CD14-positive monocyte (primary cell): ENCODE measurements at regions not wholly inside any gene's neighbourhood (a gene's known extent, or its start where the extent isn't known, plus 50 kb on each side); places are given as distances from the start of the nearest gene placed in this dataset.

Source experiments
- DNase-seq, 3 donors: peaks; one replicate each; pipeline ENCODE4 v3.0.0-alpha.2; 2011 to 2022
- H2AFZ ChIP-seq: 2 replicates; pipeline ENCODE4 v1.6.0; 2012; ENCODE audit warnings: mild to moderate bottlenecking, low read depth, low read length, inconsistent platforms; ENCODE audit not compliant: insufficient read depth, poor library complexity, severe bottlenecking
- H3K27ac ChIP-seq, 2 donors: 1 replicate in 1 of 2; 2 replicates in 1 of 2; pipeline ENCODE4 v1.5.1; 2012 to 2013; ENCODE audit warnings: low read length in 2 of 2, control low read depth in 1 of 2, inconsistent platforms in 1 of 2, low read depth in 1 of 2, mild to moderate bottlenecking in 1 of 2
- H3K27me3 ChIP-seq, 2 donors: one replicate each; pipeline versions ENCODE4 v1.6.0 to v1.6.1; 2011 to 2013; ENCODE audit warnings: low read length in 2 of 2; ENCODE audit not compliant: control insufficient read depth in 2 of 2, insufficient read depth in 2 of 2
- H3K36me3 ChIP-seq, 2 donors: replicated peaks in 1 of 2; 1 replicate in 1 of 2; 2 replicates in 1 of 2; pipeline versions ENCODE4 v1.5.1 to v1.6.1; 2012 to 2013; ENCODE audit warnings: low read length in 2 of 2, control low read depth in 1 of 2, inconsistent platforms in 1 of 2, mild to moderate bottlenecking in 1 of 2; ENCODE audit not compliant: insufficient read depth in 2 of 2, control insufficient read depth in 1 of 2
- H3K4me1 ChIP-seq, 2 donors: 1 replicate in 1 of 2; 2 replicates in 1 of 2; pipeline versions ENCODE4 v1.5.1 to v1.6.1; 2012 to 2013; ENCODE audit warnings: low read length in 2 of 2, control low read depth in 1 of 2, inconsistent platforms in 1 of 2, mild to moderate bottlenecking in 1 of 2, moderate library complexity in 1 of 2; ENCODE audit not compliant: insufficient read depth in 2 of 2, control insufficient read depth in 1 of 2
- H3K4me2 ChIP-seq: replicated peaks from 2 replicates; pipeline ENCODE3; 2012; ENCODE audit warnings: low read length, moderate library complexity, mild to moderate bottlenecking; ENCODE audit not compliant: poor library complexity, severe bottlenecking; ENCODE audit errors: extremely low read depth
- H3K4me3 ChIP-seq, 3 experiments: fragments of 200-600 bp in 1 of 3; sonication (generic) in 1 of 3; replicated peaks in 1 of 3; 1 replicate in 2 of 3; 2 replicates in 1 of 3; pipeline ENCODE4 v1.5.1; 2011 to 2013; ENCODE audit warnings: low read length in 3 of 3, mild to moderate bottlenecking in 3 of 3, control low read depth in 2 of 3, low read depth in 2 of 3, inconsistent platforms in 1 of 3, moderate library complexity in 1 of 3
- H3K79me2 ChIP-seq: 2 replicates; pipeline ENCODE4 v1.6.0; 2012; ENCODE audit warnings: mild to moderate bottlenecking, control low read depth, inconsistent platforms, low read length, moderate library complexity; ENCODE audit not compliant: insufficient read depth
- H3K9ac ChIP-seq: 2 replicates; pipeline ENCODE4 v1.6.0; 2017; ENCODE audit warnings: low read length, mild to moderate bottlenecking; ENCODE audit not compliant: insufficient read depth, poor library complexity, severe bottlenecking
- H3K9me3 ChIP-seq, 2 donors: replicated peaks in 1 of 2; 1 replicate in 1 of 2; 2 replicates in 1 of 2; pipeline versions ENCODE4 v1.5.1 to v1.6.1; 2012 to 2013; ENCODE audit warnings: low read length in 2 of 2, control low read depth in 1 of 2; ENCODE audit not compliant: control insufficient read depth in 1 of 2, insufficient read depth in 1 of 2
- H4K20me1 ChIP-seq: 2 replicates; pipeline ENCODE4 v1.6.0; 2012; ENCODE audit warnings: mild to moderate bottlenecking, low read length, control low read depth, moderate library complexity; ENCODE audit not compliant: insufficient read depth
- H3K27ac Mint-ChIP-seq, 7 donors: one replicate each; pipeline ENCODE4 v1.8.0; 2020; ENCODE audit warnings: mild to moderate bottlenecking in 7 of 7, mixed read lengths in 7 of 7, moderate library complexity in 6 of 7, inconsistent platforms in 2 of 7
- H3K27me3 Mint-ChIP-seq, 3 donors: one replicate each; pipeline ENCODE4 v1.8.0; 2021 to 2022; ENCODE audit warnings: low read depth in 3 of 3, mild to moderate bottlenecking in 3 of 3, mixed read lengths in 3 of 3, moderate library complexity in 3 of 3, inconsistent platforms in 1 of 3
- H3K36me3 Mint-ChIP-seq, 2 donors: one replicate each; pipeline ENCODE4 v1.8.0; 2020; ENCODE audit warnings: mixed read lengths in 2 of 2, inconsistent platforms in 1 of 2, mild to moderate bottlenecking in 1 of 2
- H3K4me1 Mint-ChIP-seq: one replicate; pipeline ENCODE4 v1.8.0; 2020; ENCODE audit warnings: mild to moderate bottlenecking, mixed read lengths
- H3K4me3 Mint-ChIP-seq, 2 donors: one replicate each; pipeline ENCODE4 v1.8.0; 2020; ENCODE audit warnings: mild to moderate bottlenecking in 2 of 2, mixed read lengths in 2 of 2, moderate library complexity in 1 of 2
- H3K9me3 Mint-ChIP-seq, 7 donors: one replicate each; pipeline ENCODE4 v1.8.0; 2020 to 2022; ENCODE audit warnings: mixed read lengths in 7 of 7, mild to moderate bottlenecking in 6 of 7, moderate library complexity in 6 of 7, inconsistent platforms in 2 of 7
- CTCF ChIP-seq: fragments of 200-600 bp; IDR thresholded peaks from one replicate; pipeline ENCODE4 v1.8.0; 2022; ENCODE audit warnings: antibody characterized with exemption, mild to moderate bottlenecking
- WGBS: methylation state at CpG from one replicate; pipeline ENCODE4 v1.1.5; 2013; ENCODE audit warnings: missing lambda C conversion rate; ENCODE audit not compliant: insufficient coverage; 5-methylcytosine and 5-hydroxymethylcytosine counted together
- intact Hi-C, 2 donors: fragments of 100-400 bp; cut with micrococcal nuclease; formaldehyde crosslinking; loops; one replicate each; pipeline versions ENCODE4 v1.15.0 to v1.15.1; 2023

GRCh38 chr5:162429142-162429541, 361.6 kb downstream of the GABRG2 start:
- Histone ChIP-seq H3K27ac (no peak overlapping the region), H3K79me2 (no peaks in the 10 kb centered on the region), H3K4me2 (no peak overlapping the region), H3K9ac (no peak overlapping the region), H4K20me1 (no peaks in the 10 kb centered on the region), H3K4me3 (no peak overlapping the region), H3K4me1 (no peaks in the 10 kb centered on the region), H3K9me3 (no peaks in the 10 kb centered on the region), H3K36me3 (no peaks in the 10 kb centered on the region), H2AFZ (no peak overlapping the region), H3K27me3 (no peaks in the 10 kb centered on the region)
- intact Hi-C loops, result no loop called here
- Mint-ChIP-seq H3K27ac (no peak overlapping the region), H3K36me3 (no peaks in the 10 kb centered on the region), H3K9me3 (peaks cover 0 to 3% (median 0%) of the 10 kb centered on the region in 7 donors), H3K4me1 (no peaks in the 10 kb centered on the region), H3K4me3 (no peak overlapping the region), H3K27me3 (no peaks in the 10 kb centered on the region)
- no peak for TF ChIP-seq CTCF
- DNase-seq, result no peak

GRCh38 chr5:162434281-162434680, 366.7 kb downstream of the GABRG2 start:
- Histone ChIP-seq H4K20me1 (no peaks in the 10 kb centered on the region), H3K9me3 (no peaks in the 10 kb centered on the region), H3K79me2 (no peaks in the 10 kb centered on the region), H3K36me3 (no peaks in the 10 kb centered on the region), H3K4me2 (no peak overlapping the region), H3K4me1 (no peaks in the 10 kb centered on the region), H3K27ac (no peak overlapping the region), H3K27me3 (no peaks in the 10 kb centered on the region), H2AFZ (no peak overlapping the region), H3K9ac (no peak overlapping the region), H3K4me3 (no peak overlapping the region)
- Mint-ChIP-seq H3K4me3 (no peak overlapping the region), H3K36me3 (no peaks in the 10 kb centered on the region), H3K4me1 (no peaks in the 10 kb centered on the region), H3K27ac (no peak overlapping the region), H3K9me3 (peaks cover 0 to 5% (median 2%) of the 10 kb centered on the region in 7 donors), H3K27me3 (no peaks in the 10 kb centered on the region)
- TF ChIP-seq CTCF, result no peak
- DNase-seq, result no peak
- intact Hi-C loops, result no loop called here
- WGBS, result 100% methylated on average over 1 of the region's 1 CpG
